Lower leg skin (tissue), 3 donors: ENCODE measurements at regions not wholly inside any gene's neighbourhood (a gene's known extent, or its start where the extent isn't known, plus 50 kb on each side); places are given as distances from the start of the nearest gene placed in this dataset.

ENCODE experiments used
- POLR2A ChIP-seq, 2 donors: fragments of 450-650 bp; IDR thresholded peaks; one replicate each; pipeline ENCODE4 v1.6.1; 2016 to 2017; ENCODE audit warnings: antibody characterized with exemption in 2 of 2, mild to moderate bottlenecking in 1 of 2, moderate library complexity in 1 of 2
- TF ChIP-seq, protein P1 (sequence below), 3 donors: fragments of 450-650 bp; IDR thresholded peaks; one replicate each; pipeline ENCODE4 v1.5.1; 2016; ENCODE audit warnings: antibody characterized with exemption in 3 of 3, mild to moderate bottlenecking in 3 of 3, moderate library complexity in 2 of 3

DNA sequence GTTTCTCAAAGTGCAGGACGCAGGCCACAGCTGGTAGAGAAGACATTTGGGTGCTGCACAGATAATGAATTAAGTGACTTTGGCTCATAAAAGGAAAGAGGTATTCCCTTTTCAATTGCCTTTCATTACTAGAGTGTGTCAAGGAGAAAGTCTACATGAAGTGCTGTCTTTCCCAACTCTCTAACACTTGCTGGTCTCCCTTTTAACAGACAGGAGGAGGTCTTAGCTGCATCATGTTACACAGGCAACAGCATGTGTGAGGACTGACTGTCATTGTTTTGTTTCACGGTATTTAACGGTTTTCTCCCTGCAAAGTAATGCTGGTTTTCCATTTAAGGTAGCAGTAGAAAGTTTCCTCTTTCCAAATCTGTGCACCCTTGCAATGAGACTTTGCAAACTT, 291.3 kb upstream of the LDB2 start:
- TF ChIP-seq, protein P1, sequence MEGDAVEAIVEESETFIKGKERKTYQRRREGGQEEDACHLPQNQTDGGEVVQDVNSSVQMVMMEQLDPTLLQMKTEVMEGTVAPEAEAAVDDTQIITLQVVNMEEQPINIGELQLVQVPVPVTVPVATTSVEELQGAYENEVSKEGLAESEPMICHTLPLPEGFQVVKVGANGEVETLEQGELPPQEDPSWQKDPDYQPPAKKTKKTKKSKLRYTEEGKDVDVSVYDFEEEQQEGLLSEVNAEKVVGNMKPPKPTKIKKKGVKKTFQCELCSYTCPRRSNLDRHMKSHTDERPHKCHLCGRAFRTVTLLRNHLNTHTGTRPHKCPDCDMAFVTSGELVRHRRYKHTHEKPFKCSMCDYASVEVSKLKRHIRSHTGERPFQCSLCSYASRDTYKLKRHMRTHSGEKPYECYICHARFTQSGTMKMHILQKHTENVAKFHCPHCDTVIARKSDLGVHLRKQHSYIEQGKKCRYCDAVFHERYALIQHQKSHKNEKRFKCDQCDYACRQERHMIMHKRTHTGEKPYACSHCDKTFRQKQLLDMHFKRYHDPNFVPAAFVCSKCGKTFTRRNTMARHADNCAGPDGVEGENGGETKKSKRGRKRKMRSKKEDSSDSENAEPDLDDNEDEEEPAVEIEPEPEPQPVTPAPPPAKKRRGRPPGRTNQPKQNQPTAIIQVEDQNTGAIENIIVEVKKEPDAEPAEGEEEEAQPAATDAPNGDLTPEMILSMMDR (IDR thresholded peaks at IDR 0.05) = no peak
- TF ChIP-seq POLR2A (IDR thresholded peaks at IDR 0.05) = no peak
